Posterior cingulate gyrus (tissue), 11 donors: ENCODE measurements at regions not wholly inside any gene's neighbourhood (a gene's known extent, or its start where the extent isn't known, plus 50 kb on each side); places are given as distances from the start of the nearest gene placed in this dataset.
"Not testable (repeated sequence)": the region's sequence is repeated elsewhere in the genome, so short reads cannot be mapped to it uniquely, and the experiment has no call there.

ENCODE experiments used
- DNase-seq, 10 donors: peaks; one replicate each; pipeline versions ENCODE4 v3.0.0 to v3.0.0-alpha.2; 2020 to 2021; ENCODE audit warnings: mixed read lengths in 3 of 10
- intact Hi-C: fragments of 100-400 bp; cut with DNase I; formaldehyde crosslinking; loops from one replicate; pipeline ENCODE4 v1.15.1; 2023

GRCh38 chr15:34652726-34653033 lies 69.2 kb upstream of the GOLGA8B start:
- no peak for DNase-seq
- intact Hi-C loops, result no loop called here

- intact Hi-C loops, result no loop called here
- DNase-seq, result no peak
These were observed 68.7 kb upstream of the GOLGA8B start for GRCh38 chr15:34651997-34652725.

GRCh38 chr15:34650177-34650576 lies 66.7 kb upstream of the GOLGA8B start:
- no peak for DNase-seq
- intact Hi-C loops, result no loop called here

GRCh38 chr15:34648294-34648631 lies 64.8 kb upstream of the GOLGA8B start:
- intact Hi-C loops, result no loop called here
- DNase-seq, result no peak

- no peak for DNase-seq
- intact Hi-C loops, result no loop called here
These were observed 64.3 kb upstream of the GOLGA8B start for GRCh38 chr15:34647569-34648293.

GRCh38 chr15:34646918-34647317 lies 63.5 kb upstream of the GOLGA8B start:
- no peak for DNase-seq
- intact Hi-C loops, result no loop called here

GRCh38 chr15:34644851-34645250 lies 61.4 kb upstream of the GOLGA8B start:
- intact Hi-C loops, result no loop called here
- no peak for DNase-seq

- intact Hi-C loops, result no loop called here
- no peak for DNase-seq
These were observed 60.6 kb upstream of the GOLGA8B start for GRCh38 chr15:34644061-34644460.

GRCh38 chr15:34642247-34642646 lies 58.8 kb upstream of the GOLGA8B start:
- peak in 1 of 10 donors; percentile 60 for DNase-seq
- intact Hi-C loops, result no loop called here

GRCh38 chr15:34640661-34641060 lies 57.2 kb upstream of the GOLGA8B start:
- DNase-seq, result no peak
- intact Hi-C loops, result no loop called here

- no peak for DNase-seq
- intact Hi-C loops, result no loop called here
These were observed 53.9 kb upstream of the GOLGA8B start for GRCh38 chr15:34637305-34637704.

- DNase-seq, intact Hi-C loops: not testable (repeated sequence)
These were observed 50.2 kb upstream of the GOLGA8B start for GRCh38 chr15:34633602-34634001.
